ENCODE measurements at regions not wholly inside any gene's neighbourhood (a gene's known extent, or its start where the extent isn't known, plus 50 kb on each side); places are given as distances from the start of the nearest gene placed in this dataset.

GRCh38 chr1:47635111-47635510 lies 197.3 kb downstream of the FOXD2 start:
- DNase-seq (ENCODE audit: insufficient read length, low spot score): no peak
- no peak for FAIRE-seq
- TF ChIP-seq TAF1 (IDR thresholded peaks at IDR 0.05; ENCODE audit: low read depth, low read length) (no peak), POLR2AphosphoS5 (IDR thresholded peaks at IDR 0.05; ENCODE audit: low read depth, low read length) (no peak), PAX5 (IDR thresholded peaks at IDR 0.05; ENCODE audit: insufficient read depth, low read length, severe bottlenecking) (no peak), POU2F2 (IDR thresholded peaks at IDR 0.05; ENCODE audit: low read depth, low read length) (no peak), POLR2A (IDR thresholded peaks at IDR 0.05; ENCODE audit: low read depth, low read length) (no peak), SPI1 (IDR thresholded peaks at IDR 0.05; ENCODE audit: low read depth, low read length) (no peak)

- FAIRE-seq: no peak
Observed at GRCh38 chr1:47635597-47635996, 197.8 kb downstream of the FOXD2 start.

GRCh38 chr1:47637111-47637685 lies 199.4 kb downstream of the FOXD2 start:
- DNase-seq (ENCODE audit: insufficient read length, low spot score): no peak
- no peak for TF ChIP-seq POLR2A (IDR thresholded peaks at IDR 0.05; ENCODE audit: low read depth, low read length)

More at GRCh38 chr1:47635597-47635996, 197.8 kb downstream of the FOXD2 start:
- DNase-seq (ENCODE audit: insufficient read length, low spot score): no peak
- TF ChIP-seq POU2F2 (IDR thresholded peaks at IDR 0.05; ENCODE audit: low read depth, low read length) (no peak), POLR2AphosphoS5 (IDR thresholded peaks at IDR 0.05; ENCODE audit: low read depth, low read length) (no peak), TAF1 (IDR thresholded peaks at IDR 0.05; ENCODE audit: low read depth, low read length) (no peak), POLR2A (IDR thresholded peaks at IDR 0.05; ENCODE audit: low read depth, low read length) (no peak), SPI1 (IDR thresholded peaks at IDR 0.05; ENCODE audit: low read depth, low read length) (no peak), PAX5 (IDR thresholded peaks at IDR 0.05; ENCODE audit: insufficient read depth, low read length, severe bottlenecking) (no peak)

GRCh38 chr1:47638240-47638639 lies 200.4 kb downstream of the FOXD2 start:
- FAIRE-seq: no peak
- TF ChIP-seq POLR2AphosphoS5 (IDR thresholded peaks at IDR 0.05; ENCODE audit: low read depth, low read length): no peak
- TF ChIP-seq POLR2A (IDR thresholded peaks at IDR 0.05; ENCODE audit: low read depth, low read length): no peak
- no peak for TF ChIP-seq PAX5 (IDR thresholded peaks at IDR 0.05; ENCODE audit: insufficient read depth, low read length, severe bottlenecking)
- DNase-seq (ENCODE audit: insufficient read length, low spot score): no peak

More at GRCh38 chr1:47637111-47637685, 199.4 kb downstream of the FOXD2 start:
- no peak for FAIRE-seq

GRCh38 chr1:47638713-47639112 lies 200.9 kb downstream of the FOXD2 start:
- TF ChIP-seq TAF1 (IDR thresholded peaks at IDR 0.05; ENCODE audit: low read depth, low read length) (no peak), POLR2A (IDR thresholded peaks at IDR 0.05; ENCODE audit: low read depth, low read length) (no peak), POLR2AphosphoS5 (IDR thresholded peaks at IDR 0.05; ENCODE audit: low read depth, low read length) (no peak), PAX5 (IDR thresholded peaks at IDR 0.05; ENCODE audit: insufficient read depth, low read length, severe bottlenecking) (no peak)
- no peak for DNase-seq (ENCODE audit: insufficient read length, low spot score)
- FAIRE-seq: no peak

GRCh38 chr1:47643306-47644211 lies 205.7 kb downstream of the FOXD2 start:
- no peak for FAIRE-seq
- no peak for DNase-seq (ENCODE audit: insufficient read length, low spot score)
- TF ChIP-seq TAF1 (IDR thresholded peaks at IDR 0.05; ENCODE audit: low read depth, low read length) (no peak), POLR2A (IDR thresholded peaks at IDR 0.05; ENCODE audit: low read depth, low read length) (no peak), SPI1 (IDR thresholded peaks at IDR 0.05; ENCODE audit: low read depth, low read length) (no peak), PAX5 (IDR thresholded peaks at IDR 0.05; ENCODE audit: insufficient read depth, low read length, severe bottlenecking) (no peak), POU2F2 (IDR thresholded peaks at IDR 0.05; ENCODE audit: low read depth, low read length) (no peak), POLR2AphosphoS5 (IDR thresholded peaks at IDR 0.05; ENCODE audit: low read depth, low read length) (no peak)

GRCh38 chr1:47644212-47644573 lies 206.3 kb downstream of the FOXD2 start:
- no peak for TF ChIP-seq SPI1 (IDR thresholded peaks at IDR 0.05; ENCODE audit: low read depth, low read length)
- DNase-seq (ENCODE audit: insufficient read length, low spot score): no peak
- FAIRE-seq: no peak

GRCh38 chr1:47645151-47645550 lies 207.3 kb downstream of the FOXD2 start:
- DNase-seq (ENCODE audit: insufficient read length, low spot score) (no peak), FAIRE-seq (no peak)
- TF ChIP-seq POLR2AphosphoS5 (IDR thresholded peaks at IDR 0.05; ENCODE audit: low read depth, low read length) (no peak), SPI1 (IDR thresholded peaks at IDR 0.05; ENCODE audit: low read depth, low read length) (no peak)

GRCh38 chr1:47646676-47647075 lies 208.8 kb downstream of the FOXD2 start:
- no peak for TF ChIP-seq TAF1 (IDR thresholded peaks at IDR 0.05; ENCODE audit: low read depth, low read length)
- no peak for FAIRE-seq
- DNase-seq (ENCODE audit: insufficient read length, low spot score): no peak

GRCh38 chr1:47647327-47647845 lies 209.5 kb downstream of the FOXD2 start:
- DNase-seq (ENCODE audit: insufficient read length, low spot score): no peak
- no peak for FAIRE-seq
- TF ChIP-seq SPI1 (IDR thresholded peaks at IDR 0.05; ENCODE audit: low read depth, low read length): no peak

GRCh38 chr1:47650205-47650604 lies 212.4 kb downstream of the FOXD2 start:
- FAIRE-seq: no peak

More at GRCh38 chr1:47650205-47650604, 212.4 kb downstream of the FOXD2 start:
- TF ChIP-seq POLR2AphosphoS5 (IDR thresholded peaks at IDR 0.05; ENCODE audit: low read depth, low read length): no peak
- TF ChIP-seq POLR2A (IDR thresholded peaks at IDR 0.05; ENCODE audit: low read depth, low read length): no peak
- no peak for TF ChIP-seq SPI1 (IDR thresholded peaks at IDR 0.05; ENCODE audit: low read depth, low read length)
- TF ChIP-seq PAX5 (IDR thresholded peaks at IDR 0.05; ENCODE audit: insufficient read depth, low read length, severe bottlenecking): no peak
- no peak for TF ChIP-seq POU2F2 (IDR thresholded peaks at IDR 0.05; ENCODE audit: low read depth, low read length)
- TF ChIP-seq TAF1 (IDR thresholded peaks at IDR 0.05; ENCODE audit: low read depth, low read length): no peak
- no peak for DNase-seq (ENCODE audit: insufficient read length, low spot score)

Data from GM12891 (cell line).